ENCODE measurements at regions not wholly inside any gene's neighbourhood (a gene's known extent, or its start where the extent isn't known, plus 50 kb on each side); places are given as distances from the start of the nearest gene placed in this dataset.
"Not testable (repeated sequence)": the region's sequence is repeated elsewhere in the genome, so short reads cannot be mapped to it uniquely, and the experiment has no call there.

- DNase-seq (ENCODE audit: low read depth): not testable (repeated sequence)
These were observed 51.5 kb downstream of the VPREB1 start for GRCh38 chr22:22296047-22296446.

- DNase-seq (ENCODE audit: low read depth): not testable (repeated sequence)
These were observed 52.7 kb downstream of the VPREB1 start for GRCh38 chr22:22297159-22297793.

GRCh38 chr22:22297794-22298653, 53.4 kb downstream of the VPREB1 start:
- DNase-seq (ENCODE audit: low read depth): peak; percentile 8

GRCh38 chr22:22298654-22299009, 54.0 kb downstream of the VPREB1 start:
- not testable (repeated sequence) for DNase-seq (ENCODE audit: low read depth)

GRCh38 chr22:22300511-22300910, 55.9 kb downstream of the VPREB1 start:
- DNase-seq (ENCODE audit: low read depth): not testable (repeated sequence)

- not testable (repeated sequence) for DNase-seq (ENCODE audit: low read depth)
These were observed 56.4 kb downstream of the VPREB1 start for GRCh38 chr22:22300946-22301345.

- no peak for DNase-seq (ENCODE audit: low read depth)
These were observed 72.0 kb downstream of the VPREB1 start for GRCh38 chr22:22316589-22316988.

- DNase-seq (ENCODE audit: low read depth): no peak
These were observed 74.3 kb downstream of the VPREB1 start for GRCh38 chr22:22318723-22319465.

GRCh38 chr22:22321743-22322611, 77.4 kb downstream of the VPREB1 start:
- not testable (repeated sequence) for DNase-seq (ENCODE audit: low read depth)

- DNase-seq (ENCODE audit: low read depth): no peak
These were observed 78.2 kb downstream of the VPREB1 start for GRCh38 chr22:22322792-22323191.

GRCh38 chr22:22327723-22328122, 83.1 kb downstream of the VPREB1 start:
- no peak for DNase-seq (ENCODE audit: low read depth)

GRCh38 chr22:22329792-22330191, 85.2 kb downstream of the VPREB1 start:
- DNase-seq (ENCODE audit: low read depth): no peak

GRCh38 chr22:22335640-22336039, 91.1 kb downstream of the VPREB1 start:
- DNase-seq (ENCODE audit: low read depth): not testable (repeated sequence)

- not testable (repeated sequence) for DNase-seq (ENCODE audit: low read depth)
These were observed 91.7 kb downstream of the VPREB1 start for GRCh38 chr22:22336333-22336732.

GRCh38 chr22:22338778-22339177, 94.2 kb downstream of the VPREB1 start:
- DNase-seq (ENCODE audit: low read depth): not testable (repeated sequence)

GRCh38 chr22:22341736-22342135, 97.2 kb downstream of the VPREB1 start:
- DNase-seq (ENCODE audit: low read depth): no peak

GRCh38 chr22:22342697-22343580, 98.4 kb downstream of the VPREB1 start:
- DNase-seq (ENCODE audit: low read depth): no peak

GRCh38 chr22:22343581-22344296, 99.2 kb downstream of the VPREB1 start:
- DNase-seq (ENCODE audit: low read depth): no peak

GRCh38 chr22:22344430-22344829, 99.8 kb downstream of the VPREB1 start:
- DNase-seq (ENCODE audit: low read depth): no peak

GRCh38 chr22:22345781-22346180, 101.2 kb downstream of the VPREB1 start:
- no peak for DNase-seq (ENCODE audit: low read depth)

Measured in HS-27A (cell line).